ENCODE measurements at regions not wholly inside any gene's neighbourhood (a gene's known extent, or its start where the extent isn't known, plus 50 kb on each side); places are given as distances from the start of the nearest gene placed in this dataset.

GRCh38 chr20:2230726-2231488 is 64.9 kb upstream of the TGM3 start:
- in situ Hi-C loops (cut with HindIII; ENCODE audit: extremely low pct_ligation_motif_present, low pct_unique_long_range_greater_than_20kb) (no loop called here), intact Hi-C loops (cut with micrococcal nuclease; ENCODE audit: unreplicated experiment) (no loop called here)
- Histone ChIP-seq H3K9ac (ENCODE audit: insufficient read depth, low read depth, low read length) (no peak overlapping the region), H3K27me3 (ENCODE audit: control insufficient read depth in 1 of 2, insufficient read depth in 2 of 2, low read length in 2 of 2) (no peaks in the 10 kb centered on the region), H3K4me1 (ENCODE audit: insufficient read depth, low read length) (peaks cover 4% of the 10 kb centered on the region; the same call in 1 of the 2 replicates), H3K36me3 (replicated peaks in 1 of 2; ENCODE audit: control insufficient read depth in 1 of 2, insufficient read depth in 2 of 2, low read length in 2 of 2) (no peaks in the 10 kb centered on the region), H3K27ac (ENCODE audit: extremely low read length, insufficient read depth, low read length) (no peak overlapping the region), H2AFZ (ENCODE audit: low read length) (no peak overlapping the region), H3K4me2 (ENCODE audit: low read depth, low read length) (no peak overlapping the region), H4K20me1 (ENCODE audit: insufficient read depth, low read length) (no peaks in the 10 kb centered on the region), H3K9me3 (ENCODE audit: low read length) (no peaks in the 10 kb centered on the region), H3K4me3 (replicated peaks in 1 of 3; ENCODE audit: insufficient read depth in 1 of 3, low read depth in 2 of 3, low read length in 3 of 3) (no peak overlapping the region), H3K79me2 (ENCODE audit: insufficient read depth, low read length) (no peaks in the 10 kb centered on the region)
- CTCF ChIA-PET (ENCODE audit: low intra/inter-chr PET ratio, low total read pairs): no interaction called here
- 42% methylated on average over 8 of the region's 8 CpGs for WGBS (ENCODE audit: low lambda C conversion rate)
- no peak for TF ChIP-seq MXD3 (CRISPR knock-in tag; IDR thresholded peaks at IDR 0.05)
- no peak for TF ChIP-seq ZFX (CRISPR knock-in tag; IDR thresholded peaks at IDR 0.05; ENCODE audit: low read depth)
- no peak for DNase-seq (ENCODE audit: low spot score)
- POLR2A ChIA-PET: no interaction called here
- BruUV-seq (replicated peaks): no TSS peak
- FAIRE-seq: no peak
- no peak; the same call in 2 of the 3 replicates for ATAC-seq

- peaks cover 4% of the 10 kb centered on the region; the same call in 1 of the 2 replicates for H3K4me1 ChIP-seq (ENCODE audit: insufficient read depth, low read length)
- in situ Hi-C loops (cut with HindIII; ENCODE audit: extremely low pct_ligation_motif_present, low pct_unique_long_range_greater_than_20kb): no loop called here
- H3K27ac ChIP-seq (ENCODE audit: extremely low read length, insufficient read depth, low read length): no peak overlapping the region
- no peaks in the 10 kb centered on the region for H3K36me3 ChIP-seq (replicated peaks in 1 of 2; ENCODE audit: control insufficient read depth in 1 of 2, insufficient read depth in 2 of 2, low read length in 2 of 2)
- ChIA-PET CTCF (ENCODE audit: low intra/inter-chr PET ratio, low total read pairs) (no interaction called here), POLR2A (no interaction called here)
- H3K9me3 ChIP-seq (ENCODE audit: low read length): no peaks in the 10 kb centered on the region
- H4K20me1 ChIP-seq (ENCODE audit: insufficient read depth, low read length): no peaks in the 10 kb centered on the region
- no peaks in the 10 kb centered on the region for H3K79me2 ChIP-seq (ENCODE audit: insufficient read depth, low read length)
- H3K27me3 ChIP-seq (ENCODE audit: control insufficient read depth in 1 of 2, insufficient read depth in 2 of 2, low read length in 2 of 2): no peaks in the 10 kb centered on the region
- ATAC-seq (no peak), DNase-seq (ENCODE audit: low spot score) (no peak), FAIRE-seq (no peak)
- WGBS (ENCODE audit: low lambda C conversion rate): 57% methylated on average over 7 of the region's 7 CpGs
- intact Hi-C loops (cut with micrococcal nuclease; ENCODE audit: unreplicated experiment): no loop called here
- H2AFZ ChIP-seq (ENCODE audit: low read length): no peak overlapping the region
- H3K4me2 ChIP-seq (ENCODE audit: low read depth, low read length): no peak overlapping the region
- no peak overlapping the region for H3K4me3 ChIP-seq (replicated peaks in 1 of 3; ENCODE audit: insufficient read depth in 1 of 3, low read depth in 2 of 3, low read length in 3 of 3)
- no TSS peak for BruUV-seq (replicated peaks)
- no peak overlapping the region for H3K9ac ChIP-seq (ENCODE audit: insufficient read depth, low read depth, low read length)
- no peak for TF ChIP-seq ZNF232 (CRISPR knock-in tag; IDR thresholded peaks at IDR 0.05; ENCODE audit: borderline replicate concordance)
- TF ChIP-seq YY1 (IDR thresholded peaks at IDR 0.05; ENCODE audit: insufficient read depth, insufficient replicate concordance, low read depth, low read length): no peak
- TF ChIP-seq DNMT1 (CRISPR knock-in tag; IDR thresholded peaks at IDR 0.05): no peak
- no peak for TF ChIP-seq ZBTB34 (CRISPR knock-in tag; IDR thresholded peaks at IDR 0.05)
- no peak for TF ChIP-seq ZNF83 (CRISPR knock-in tag; IDR thresholded peaks at IDR 0.05; ENCODE audit: borderline replicate concordance)
- TF ChIP-seq CTCF (CRISPR knock-in tag; IDR thresholded peaks at IDR 0.05): no peak
- TF ChIP-seq ATF4 (CRISPR knock-in tag; IDR thresholded peaks at IDR 0.05): no peak
- no peak for TF ChIP-seq RBAK (CRISPR knock-in tag; IDR thresholded peaks at IDR 0.05)
- no peak for TF ChIP-seq SNAPC2 (CRISPR knock-in tag; IDR thresholded peaks at IDR 0.05)
- no peak for TF ChIP-seq ZFP36L1 (CRISPR knock-in tag; IDR thresholded peaks at IDR 0.05)
- TF ChIP-seq MBNL3 (CRISPR knock-in tag; conservative IDR thresholded peaks at IDR 0.05): no peak
- no peak for TF ChIP-seq ZNF251 (CRISPR knock-in tag; IDR thresholded peaks at IDR 0.05)
Observed at GRCh38 chr20:2231701-2232100, 64.1 kb upstream of the TGM3 start.

All from HepG2 (cell line).